ENCODE measurements at regions not wholly inside any gene's neighbourhood (a gene's known extent, or its start where the extent isn't known, plus 50 kb on each side); places are given as distances from the start of the nearest gene placed in this dataset.

- DNase-seq (ENCODE audit: low read depth, low spot score), result no peak
- H3K9me3 ChIP-seq (ENCODE audit: control insufficient read depth, insufficient read depth, low read length), result no peaks in the 10 kb centered on the region
- no peak overlapping the region for H3K27ac ChIP-seq (ENCODE audit: low read depth, low read length)
- no peak overlapping the region for H3K4me3 ChIP-seq (ENCODE audit: low read depth, low read length)
- peaks cover 2% of the 10 kb centered on the region for H3K27me3 ChIP-seq (ENCODE audit: control insufficient read depth, insufficient read depth, low read length)
- POLR2A ChIA-PET, result no interaction called here
- TF ChIP-seq, protein P1, sequence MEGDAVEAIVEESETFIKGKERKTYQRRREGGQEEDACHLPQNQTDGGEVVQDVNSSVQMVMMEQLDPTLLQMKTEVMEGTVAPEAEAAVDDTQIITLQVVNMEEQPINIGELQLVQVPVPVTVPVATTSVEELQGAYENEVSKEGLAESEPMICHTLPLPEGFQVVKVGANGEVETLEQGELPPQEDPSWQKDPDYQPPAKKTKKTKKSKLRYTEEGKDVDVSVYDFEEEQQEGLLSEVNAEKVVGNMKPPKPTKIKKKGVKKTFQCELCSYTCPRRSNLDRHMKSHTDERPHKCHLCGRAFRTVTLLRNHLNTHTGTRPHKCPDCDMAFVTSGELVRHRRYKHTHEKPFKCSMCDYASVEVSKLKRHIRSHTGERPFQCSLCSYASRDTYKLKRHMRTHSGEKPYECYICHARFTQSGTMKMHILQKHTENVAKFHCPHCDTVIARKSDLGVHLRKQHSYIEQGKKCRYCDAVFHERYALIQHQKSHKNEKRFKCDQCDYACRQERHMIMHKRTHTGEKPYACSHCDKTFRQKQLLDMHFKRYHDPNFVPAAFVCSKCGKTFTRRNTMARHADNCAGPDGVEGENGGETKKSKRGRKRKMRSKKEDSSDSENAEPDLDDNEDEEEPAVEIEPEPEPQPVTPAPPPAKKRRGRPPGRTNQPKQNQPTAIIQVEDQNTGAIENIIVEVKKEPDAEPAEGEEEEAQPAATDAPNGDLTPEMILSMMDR (IDR thresholded peaks at IDR 0.05; ENCODE audit: low read depth, low read length), result no peak
- CTCF ChIA-PET, result no interaction called here
Measured at GRCh38 chr10:21183025-21183424, 285.9 kb upstream of the NEBL start.

- Histone ChIP-seq H3K4me3 (ENCODE audit: low read depth, low read length) (no peak overlapping the region), H3K27me3 (ENCODE audit: control insufficient read depth, insufficient read depth, low read length) (peaks cover 2% of the 10 kb centered on the region), H3K9me3 (ENCODE audit: control insufficient read depth, insufficient read depth, low read length) (no peaks in the 10 kb centered on the region), H3K27ac (ENCODE audit: low read depth, low read length) (no peak overlapping the region)
- POLR2A ChIA-PET, result no interaction called here
- DNase-seq (ENCODE audit: low read depth, low spot score), result no peak
- TF ChIP-seq, protein P1 (IDR thresholded peaks at IDR 0.05; ENCODE audit: low read depth, low read length), result no peak
- CTCF ChIA-PET, result no interaction called here
Measured at GRCh38 chr10:21181451-21181850, 284.3 kb upstream of the NEBL start.

DNA sequence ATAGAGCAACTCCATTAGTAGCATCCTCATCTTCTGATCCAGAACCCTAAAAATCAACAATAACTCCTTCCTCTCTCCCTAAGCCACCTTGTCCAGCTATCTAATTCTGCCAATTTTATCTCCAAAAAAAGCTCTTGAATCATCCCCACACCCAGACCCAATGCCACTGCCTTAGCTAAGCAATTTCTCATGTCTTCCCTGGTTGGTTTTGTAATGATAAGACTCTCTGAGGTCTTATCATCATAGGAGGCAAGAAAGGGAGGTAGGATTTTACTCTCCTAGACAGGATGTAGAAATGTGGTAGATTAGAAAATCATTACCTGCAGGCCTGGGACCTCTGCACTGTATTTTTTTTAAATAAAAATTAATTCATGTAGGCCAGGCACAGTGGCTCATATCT lies 283.5 kb upstream of the NEBL start:
- TF ChIP-seq, protein P1 (IDR thresholded peaks at IDR 0.05; ENCODE audit: low read depth, low read length), result no peak
- Histone ChIP-seq H3K27ac (ENCODE audit: low read depth, low read length) (no peak overlapping the region), H3K9me3 (ENCODE audit: control insufficient read depth, insufficient read depth, low read length) (no peaks in the 10 kb centered on the region), H3K27me3 (ENCODE audit: control insufficient read depth, insufficient read depth, low read length) (peaks cover 2% of the 10 kb centered on the region), H3K4me3 (ENCODE audit: low read depth, low read length) (no peak overlapping the region)
- ChIA-PET CTCF (no interaction called here), POLR2A (no interaction called here)
- DNase-seq (ENCODE audit: low read depth, low spot score), result no peak

- no peak overlapping the region for H3K27ac ChIP-seq (ENCODE audit: low read depth, low read length)
- POLR2A ChIA-PET, result no interaction called here
- no peaks in the 10 kb centered on the region; the same call in 1 of the 2 replicates for H3K9me3 ChIP-seq (ENCODE audit: control insufficient read depth, insufficient read depth, low read length)
- TF ChIP-seq, protein P1 (IDR thresholded peaks at IDR 0.05; ENCODE audit: low read depth, low read length), result no peak
- peaks cover 31% of the 10 kb centered on the region for H3K27me3 ChIP-seq (ENCODE audit: control insufficient read depth, insufficient read depth, low read length)
- no peak overlapping the region for H3K4me3 ChIP-seq (ENCODE audit: low read depth, low read length)
- no peak for DNase-seq (ENCODE audit: low read depth, low spot score)
- CTCF ChIA-PET, result no interaction called here
Measured at GRCh38 chr10:21176934-21177480, 279.9 kb upstream of the NEBL start.

DNA sequence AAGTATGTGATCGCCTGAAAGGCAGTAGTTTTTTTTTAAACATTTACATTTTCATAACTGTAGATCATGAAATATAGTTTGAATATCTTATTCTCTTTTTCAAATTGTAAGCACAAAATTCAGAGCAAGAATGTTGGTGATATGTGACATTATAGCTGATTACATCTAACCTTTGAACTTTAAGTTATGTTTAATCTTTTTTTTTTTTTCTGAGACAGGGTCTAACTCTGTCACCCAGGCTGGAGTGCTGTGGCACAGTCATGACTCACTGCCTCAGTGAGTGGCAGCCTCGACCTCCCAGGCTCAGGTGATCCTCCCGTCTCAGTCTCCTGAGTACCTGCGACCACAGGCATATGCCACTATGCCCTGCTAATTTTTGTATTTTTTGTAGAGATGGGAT lies 278.7 kb upstream of the NEBL start:
- no peak overlapping the region for H3K27ac ChIP-seq (ENCODE audit: low read depth, low read length)
- no peaks in the 10 kb centered on the region; the same call in 1 of the 2 replicates for H3K9me3 ChIP-seq (ENCODE audit: control insufficient read depth, insufficient read depth, low read length)
- TF ChIP-seq, protein P1 (IDR thresholded peaks at IDR 0.05; ENCODE audit: low read depth, low read length), result no peak
- CTCF ChIA-PET, result interaction anchor here (1.0 kb wide), 1 partner anchor 101 kb away, joined by 3 read pairs; no protein-coding TSS in a partner anchor
- POLR2A ChIA-PET, result no interaction called here
- no peak overlapping the region for H3K4me3 ChIP-seq (ENCODE audit: low read depth, low read length)
- peaks cover 29% of the 10 kb centered on the region for H3K27me3 ChIP-seq (ENCODE audit: control insufficient read depth, insufficient read depth, low read length)
- no peak for DNase-seq (ENCODE audit: low read depth, low spot score)

Data from AG04450 (cell line).